Esophagus muscularis mucosa (tissue), 4 donors: ENCODE measurements at regions not wholly inside any gene's neighbourhood (a gene's known extent, or its start where the extent isn't known, plus 50 kb on each side); places are given as distances from the start of the nearest gene placed in this dataset.

ENCODE experiments used
- EP300 ChIP-seq: sonication (generic); formaldehyde crosslinking; IDR thresholded peaks from one replicate; pipeline ENCODE4 v1.6.1; 2017; ENCODE audit warnings: antibody characterized with exemption
- POLR2A ChIP-seq: fragments of 450-650 bp; IDR thresholded peaks from one replicate; pipeline ENCODE4 v1.6.1; 2017; ENCODE audit warnings: antibody characterized with exemption, moderate library complexity, mild to moderate bottlenecking, low read depth
- POLR2AphosphoS5 ChIP-seq, 2 donors: sonication (generic); formaldehyde crosslinking; IDR thresholded peaks; one replicate each; pipeline ENCODE4 v1.6.1; 2017; ENCODE audit warnings: antibody characterized with exemption in 2 of 2
- TF ChIP-seq, protein P1 (sequence below), 3 experiments: fragments of 200-600 bp in 2 of 3; fragments of 450-650 bp in 1 of 3; sonication (generic) in 2 of 3; IDR thresholded peaks; one replicate each; pipeline ENCODE4 v1.5.1; 2017 to 2019; ENCODE audit warnings: antibody characterized with exemption in 3 of 3, mild to moderate bottlenecking in 2 of 3, moderate library complexity in 1 of 3

DNA sequence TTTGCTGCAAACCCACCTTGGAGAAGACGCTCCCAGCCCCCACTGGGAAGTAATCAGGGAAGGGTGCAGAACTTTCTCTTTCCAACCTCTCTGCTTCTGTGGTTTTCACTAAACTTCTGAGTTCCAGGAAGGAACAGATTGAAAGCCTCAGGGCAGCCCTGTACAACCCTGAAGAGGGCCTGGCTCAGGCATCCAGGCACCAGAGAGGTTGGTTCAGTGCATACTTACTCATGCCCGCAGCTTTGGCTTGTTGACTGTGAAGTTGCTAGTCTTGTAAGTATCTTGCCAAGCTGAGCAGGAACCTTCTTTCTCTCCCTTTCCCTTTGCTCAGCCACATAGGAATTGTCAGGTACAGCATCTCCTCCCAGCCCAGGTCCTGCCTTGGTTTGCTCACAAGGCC, 272.2 kb upstream of the FOXQ1 start:
- TF ChIP-seq POLR2AphosphoS5 (IDR thresholded peaks at IDR 0.05) = no peak
- TF ChIP-seq, protein P1, sequence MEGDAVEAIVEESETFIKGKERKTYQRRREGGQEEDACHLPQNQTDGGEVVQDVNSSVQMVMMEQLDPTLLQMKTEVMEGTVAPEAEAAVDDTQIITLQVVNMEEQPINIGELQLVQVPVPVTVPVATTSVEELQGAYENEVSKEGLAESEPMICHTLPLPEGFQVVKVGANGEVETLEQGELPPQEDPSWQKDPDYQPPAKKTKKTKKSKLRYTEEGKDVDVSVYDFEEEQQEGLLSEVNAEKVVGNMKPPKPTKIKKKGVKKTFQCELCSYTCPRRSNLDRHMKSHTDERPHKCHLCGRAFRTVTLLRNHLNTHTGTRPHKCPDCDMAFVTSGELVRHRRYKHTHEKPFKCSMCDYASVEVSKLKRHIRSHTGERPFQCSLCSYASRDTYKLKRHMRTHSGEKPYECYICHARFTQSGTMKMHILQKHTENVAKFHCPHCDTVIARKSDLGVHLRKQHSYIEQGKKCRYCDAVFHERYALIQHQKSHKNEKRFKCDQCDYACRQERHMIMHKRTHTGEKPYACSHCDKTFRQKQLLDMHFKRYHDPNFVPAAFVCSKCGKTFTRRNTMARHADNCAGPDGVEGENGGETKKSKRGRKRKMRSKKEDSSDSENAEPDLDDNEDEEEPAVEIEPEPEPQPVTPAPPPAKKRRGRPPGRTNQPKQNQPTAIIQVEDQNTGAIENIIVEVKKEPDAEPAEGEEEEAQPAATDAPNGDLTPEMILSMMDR (IDR thresholded peaks at IDR 0.05) = no peak
- no peak for TF ChIP-seq POLR2A
- no peak for TF ChIP-seq EP300
